Astrocyte of the cerebellum (primary cell): ENCODE measurements at regions not wholly inside any gene's neighbourhood (a gene's known extent, or its start where the extent isn't known, plus 50 kb on each side); places are given as distances from the start of the nearest gene placed in this dataset.
"Not testable (repeated sequence)": the region's sequence is repeated elsewhere in the genome, so short reads cannot be mapped to it uniquely, and the experiment has no call there.

Experiments used
- DNase-seq: peaks from one replicate; pipeline ENCODE4 v3.0.0-alpha.2; 2011; ENCODE audit warnings: low read depth
- H3K4me3 ChIP-seq: 2 replicates; pipeline ENCODE4 v1.5.1; 2011; ENCODE audit warnings: mild to moderate bottlenecking, low read depth, low read length, moderate library complexity
- CTCF ChIP-seq: IDR thresholded peaks from 2 replicates; pipeline ENCODE4 v1.5.1; 2012; ENCODE audit warnings: low read length, low read depth, moderate library complexity, mild to moderate bottlenecking; ENCODE audit errors: missing control alignments
- in situ Hi-C: cut with HindIII; loops from 2 replicates; pipeline ENCODE4 v1.10.0; 2017; ENCODE audit warnings: low sequenced_read_pairs

GRCh38 chr14:45891417-45892080 lies 638.5 kb upstream of the MIS18BP1 start:
- no peak overlapping the region for H3K4me3 ChIP-seq
- in situ Hi-C loops: no loop called here
- no peak for DNase-seq
- TF ChIP-seq CTCF: no peak

GRCh38 chr14:45888766-45889285 lies 635.8 kb upstream of the MIS18BP1 start:
- DNase-seq, H3K4me3 ChIP-seq: not testable (repeated sequence)

GRCh38 chr14:45877981-45878380 lies 625.0 kb upstream of the MIS18BP1 start:
- no peak for TF ChIP-seq CTCF
- H3K4me3 ChIP-seq: no peak overlapping the region
- DNase-seq: no peak
- in situ Hi-C loops: no loop called here

More at GRCh38 chr14:45888766-45889285, 635.8 kb upstream of the MIS18BP1 start:
- in situ Hi-C loops: not testable (repeated sequence)

GRCh38 chr14:45868863-45869262 lies 615.9 kb upstream of the MIS18BP1 start:
- no peak overlapping the region for H3K4me3 ChIP-seq
- TF ChIP-seq CTCF: no peak
- in situ Hi-C loops: no loop called here
- no peak for DNase-seq

GRCh38 chr14:45868377-45868776 lies 615.4 kb upstream of the MIS18BP1 start:
- no peak for DNase-seq
- in situ Hi-C loops: no loop called here
- no peak overlapping the region for H3K4me3 ChIP-seq
- no peak for TF ChIP-seq CTCF

- no peak overlapping the region for H3K4me3 ChIP-seq
- TF ChIP-seq CTCF: no peak
- no peak for DNase-seq
- in situ Hi-C loops: no loop called here
Measured at GRCh38 chr14:45867046-45867894, 614.3 kb upstream of the MIS18BP1 start.

GRCh38 chr14:45838597-45838996 lies 585.6 kb upstream of the MIS18BP1 start:
- no peak for DNase-seq
- in situ Hi-C loops: no loop called here
- H3K4me3 ChIP-seq: no peak overlapping the region
- no peak for TF ChIP-seq CTCF
